GM19025 (cell line): ENCODE measurements at regions not wholly inside any gene's neighbourhood (a gene's known extent, or its start where the extent isn't known, plus 50 kb on each side); places are given as distances from the start of the nearest gene placed in this dataset.
"Not testable (repeated sequence)": the region's sequence is repeated elsewhere in the genome, so short reads cannot be mapped to it uniquely, and the experiment has no call there.

Experiments used
- ATAC-seq: cut with Tn5 transposase; IDR thresholded peaks from one replicate; pipeline ENCODE4 v1.9.1; 2021; ENCODE audit warnings: mild to moderate bottlenecking, low read depth, moderate library complexity; ENCODE audit not compliant: unreplicated experiment

DNA sequence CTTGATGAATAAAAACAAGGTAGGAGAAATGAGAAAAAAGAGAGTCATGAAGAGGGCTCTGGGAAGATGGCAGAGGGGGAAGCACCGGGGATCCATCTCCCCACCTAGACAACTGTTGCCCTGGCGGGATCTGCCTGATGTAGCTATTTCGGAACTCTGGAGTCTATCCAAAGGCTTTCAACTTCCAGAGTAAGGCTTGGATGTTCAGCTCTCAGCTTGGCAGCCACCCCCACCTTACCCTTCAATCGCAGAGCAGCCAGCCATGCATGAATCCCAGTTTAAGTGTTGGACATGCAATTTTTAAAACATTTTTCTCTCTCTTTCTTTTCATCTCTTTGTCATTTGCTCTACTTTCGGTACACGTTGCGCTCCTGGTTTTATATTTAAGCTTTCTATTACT lies 275.9 kb upstream of the EXOC2 start:
- ATAC-seq: no peak

DNA sequence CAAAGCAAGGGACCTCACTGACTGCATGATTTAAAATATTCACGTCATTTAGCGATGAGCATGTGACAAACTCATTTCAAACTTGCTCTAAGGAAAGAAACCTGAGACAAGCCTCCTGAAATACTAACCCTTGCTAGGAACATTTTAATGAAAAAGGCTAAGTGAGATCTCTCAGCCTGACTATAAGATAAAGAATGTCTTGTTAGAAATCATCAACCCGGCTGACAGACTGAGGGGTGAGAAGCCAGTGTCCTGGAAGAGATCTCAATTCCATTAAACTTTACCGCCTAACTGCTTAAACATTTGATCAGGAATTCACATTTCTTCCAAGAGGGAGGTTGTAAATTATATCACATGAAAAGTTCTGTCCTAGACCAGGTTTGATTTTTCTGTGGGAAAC lies 274.8 kb upstream of the EXOC2 start:
- ATAC-seq: no peak

DNA sequence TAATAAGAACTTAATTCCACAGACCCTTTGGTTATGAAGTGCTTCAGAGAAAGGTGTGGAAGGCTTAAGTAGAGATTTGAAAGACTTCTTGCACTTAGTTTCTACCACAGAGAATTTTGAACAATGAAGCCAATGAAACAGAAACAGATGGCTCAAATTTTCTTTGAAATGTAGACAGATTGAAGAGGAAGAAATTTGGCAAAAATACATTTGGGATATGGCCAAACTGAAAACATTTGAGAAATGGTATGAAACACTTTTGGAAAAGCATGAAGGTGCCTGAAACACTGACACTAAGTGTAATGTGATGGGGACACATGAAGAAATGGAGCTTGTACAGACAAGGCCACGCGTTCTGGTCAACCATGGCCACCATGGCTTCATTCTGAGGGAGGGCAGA lies 272.4 kb upstream of the EXOC2 start:
- ATAC-seq: no peak

DNA sequence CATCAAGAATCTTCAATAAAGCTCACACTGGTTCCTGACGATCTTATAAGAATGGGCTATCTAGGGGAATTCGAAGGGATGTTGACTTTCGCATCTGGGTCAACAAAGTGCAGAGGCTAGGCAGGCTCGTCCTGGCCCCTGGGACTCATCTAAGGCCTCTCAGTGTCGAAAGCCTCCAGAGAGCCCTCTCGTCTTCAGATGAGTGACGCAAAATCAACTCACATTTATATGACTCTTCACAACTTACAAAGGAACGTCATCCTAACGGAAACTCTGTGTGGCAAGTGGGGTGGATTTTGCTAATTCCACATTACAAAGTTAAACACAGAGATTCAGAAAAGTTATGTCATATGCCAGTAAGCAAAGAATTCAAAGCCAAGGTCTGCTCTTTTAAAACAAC lies 270.5 kb upstream of the EXOC2 start:
- ATAC-seq: no peak

DNA sequence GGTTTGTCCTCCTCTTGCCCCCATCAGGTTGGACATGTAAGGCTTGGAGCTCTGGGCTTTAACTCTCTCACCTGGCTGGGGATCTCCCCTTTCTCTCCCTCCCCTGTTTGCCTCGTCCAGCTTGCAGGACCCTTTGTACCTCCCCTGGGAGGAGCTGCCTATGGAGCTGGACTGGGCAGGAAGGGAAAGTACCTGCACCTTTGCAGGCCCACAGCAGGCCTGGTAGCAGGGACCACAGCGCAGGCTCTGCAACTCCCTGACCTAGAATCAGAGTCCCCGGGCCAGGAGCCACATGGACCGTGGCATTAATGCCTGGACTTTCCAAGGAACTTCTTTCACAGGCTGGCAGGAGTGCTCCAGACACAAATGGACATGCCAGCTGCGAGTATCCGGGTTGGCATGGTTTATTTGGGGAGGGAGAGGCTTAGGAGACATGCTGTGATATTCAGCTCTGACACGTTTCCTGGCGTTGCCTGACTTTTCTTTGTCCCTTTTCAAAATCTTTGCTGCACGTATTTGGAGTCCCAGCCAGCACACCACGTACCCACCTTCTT lies 268.5 kb upstream of the EXOC2 start:
- no peak for ATAC-seq

DNA sequence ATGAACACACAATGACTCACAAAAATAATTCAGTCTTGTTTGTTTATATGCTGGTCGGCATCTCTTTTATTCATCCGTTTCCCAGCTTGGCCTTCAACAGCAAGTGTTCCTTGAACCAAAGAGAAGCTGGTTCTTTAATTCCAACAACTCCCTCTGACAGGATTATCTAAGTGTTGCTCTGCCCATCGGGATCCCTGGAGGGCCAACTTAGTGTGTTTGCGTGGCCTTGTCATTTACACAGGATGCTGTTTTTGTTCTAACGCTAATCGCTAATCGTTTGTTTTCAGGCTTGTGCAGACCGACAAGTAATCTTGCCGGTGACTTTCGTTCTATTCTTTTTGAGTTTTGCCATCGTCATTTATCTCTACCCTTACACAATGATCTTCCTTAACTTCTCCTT lies 267.4 kb upstream of the EXOC2 start:
- no peak for ATAC-seq

DNA sequence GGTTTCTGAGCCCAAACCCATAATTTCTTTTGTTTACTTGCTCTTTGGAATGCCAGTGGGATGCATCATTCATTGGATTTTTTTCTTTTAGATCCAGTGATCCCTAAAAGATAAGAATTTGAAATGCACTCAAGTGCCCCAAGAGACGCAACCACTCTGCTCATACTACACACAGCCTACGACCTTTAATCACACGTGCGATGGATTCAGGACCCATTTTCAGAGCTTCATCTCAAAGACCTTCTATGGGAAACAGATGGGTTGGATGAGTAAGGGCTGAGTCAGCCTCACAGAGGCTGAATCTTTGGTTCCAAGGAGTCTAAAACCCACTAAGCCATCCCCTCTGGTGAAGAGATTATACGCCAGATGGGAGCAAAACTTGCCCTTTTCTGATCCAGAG lies 265.5 kb upstream of the EXOC2 start:
- no peak for ATAC-seq

DNA sequence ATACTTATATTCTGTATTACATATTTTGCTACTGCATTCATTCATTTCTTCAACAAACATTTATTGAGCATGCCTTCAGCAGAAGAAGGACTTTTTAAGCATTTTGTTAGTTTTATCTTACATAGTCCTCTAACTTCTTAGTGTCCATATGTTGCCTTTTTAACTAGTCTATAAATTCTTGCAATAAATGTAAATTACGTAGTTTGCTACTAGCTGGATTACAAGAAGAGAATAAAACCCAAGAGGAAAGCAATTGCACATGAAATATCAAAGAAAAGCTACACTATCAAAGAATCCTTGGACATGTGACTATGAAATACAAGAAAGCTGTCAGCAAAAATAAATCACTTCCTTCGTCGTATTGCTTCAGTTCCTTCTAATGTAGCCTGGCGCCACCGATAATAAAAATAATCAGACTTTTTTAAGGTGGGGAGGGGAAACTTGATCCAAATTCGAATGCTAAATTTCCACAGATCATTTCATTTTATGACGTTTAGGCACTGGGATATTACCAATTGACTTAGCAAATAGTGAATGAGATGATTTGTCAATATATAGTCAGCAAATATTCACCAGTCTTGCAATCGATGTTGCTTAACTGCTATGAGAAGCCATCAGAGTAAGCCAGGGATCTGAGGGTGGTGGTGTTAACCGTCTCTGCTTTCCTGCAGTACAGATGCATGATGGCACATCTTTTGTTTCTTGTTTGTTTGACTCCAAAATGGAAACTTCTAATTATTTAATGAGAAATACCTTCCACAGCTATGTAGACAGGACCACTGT lies 258.7 kb upstream of the EXOC2 start:
- no peak for ATAC-seq

DNA sequence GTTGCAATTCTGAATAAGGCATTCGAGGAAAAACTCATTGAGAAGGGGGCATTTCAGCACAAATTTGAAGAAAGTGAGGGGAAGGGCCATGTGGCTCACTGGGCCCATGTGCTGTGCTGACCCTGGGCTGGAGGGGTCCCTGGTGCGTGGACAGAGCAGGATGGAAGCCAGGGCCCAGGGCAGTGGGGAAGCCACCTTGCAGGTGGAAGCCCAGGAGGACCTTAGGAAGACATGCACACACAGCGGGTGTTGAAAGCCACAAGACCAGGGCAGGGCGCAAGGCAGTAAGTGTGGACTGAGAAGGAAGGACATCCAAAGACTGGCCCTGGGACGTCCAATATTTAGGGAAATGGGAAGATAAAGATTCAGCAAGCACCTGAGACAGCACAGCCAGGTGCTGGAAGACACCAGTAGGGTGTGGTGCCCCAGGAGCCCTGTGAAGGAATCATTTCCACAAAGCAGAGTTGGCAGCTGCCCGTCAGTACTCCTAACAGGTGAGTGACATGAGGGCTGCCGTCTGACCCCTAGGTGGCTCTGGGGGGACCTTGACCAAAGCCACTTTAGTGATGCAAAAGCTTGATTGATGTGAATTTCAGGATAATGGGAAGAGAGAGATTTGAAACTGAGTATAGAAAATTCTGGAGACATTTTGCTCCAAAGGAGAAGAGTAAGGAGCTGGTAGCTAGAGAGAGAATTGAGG lies 254.4 kb upstream of the EXOC2 start:
- ATAC-seq: no peak

DNA sequence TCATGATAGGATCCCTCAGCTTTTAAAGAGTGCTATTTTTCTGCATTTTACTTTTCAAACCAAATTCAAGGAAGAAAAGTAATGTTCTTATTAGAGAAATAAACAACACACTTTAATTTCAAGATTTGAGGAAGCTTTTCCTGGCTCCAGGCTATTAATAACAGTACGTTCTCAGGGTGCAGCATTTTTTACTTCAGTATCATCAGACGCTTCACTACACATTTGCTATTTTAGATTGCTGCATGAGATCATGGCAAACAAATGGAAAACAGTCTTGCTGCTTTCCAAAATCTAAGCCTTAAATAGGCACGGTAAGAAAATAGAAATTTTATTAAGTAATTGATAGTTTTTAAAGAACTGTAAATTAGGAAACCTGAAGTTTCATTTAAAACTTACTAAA lies 253.6 kb upstream of the EXOC2 start:
- no peak for ATAC-seq

DNA sequence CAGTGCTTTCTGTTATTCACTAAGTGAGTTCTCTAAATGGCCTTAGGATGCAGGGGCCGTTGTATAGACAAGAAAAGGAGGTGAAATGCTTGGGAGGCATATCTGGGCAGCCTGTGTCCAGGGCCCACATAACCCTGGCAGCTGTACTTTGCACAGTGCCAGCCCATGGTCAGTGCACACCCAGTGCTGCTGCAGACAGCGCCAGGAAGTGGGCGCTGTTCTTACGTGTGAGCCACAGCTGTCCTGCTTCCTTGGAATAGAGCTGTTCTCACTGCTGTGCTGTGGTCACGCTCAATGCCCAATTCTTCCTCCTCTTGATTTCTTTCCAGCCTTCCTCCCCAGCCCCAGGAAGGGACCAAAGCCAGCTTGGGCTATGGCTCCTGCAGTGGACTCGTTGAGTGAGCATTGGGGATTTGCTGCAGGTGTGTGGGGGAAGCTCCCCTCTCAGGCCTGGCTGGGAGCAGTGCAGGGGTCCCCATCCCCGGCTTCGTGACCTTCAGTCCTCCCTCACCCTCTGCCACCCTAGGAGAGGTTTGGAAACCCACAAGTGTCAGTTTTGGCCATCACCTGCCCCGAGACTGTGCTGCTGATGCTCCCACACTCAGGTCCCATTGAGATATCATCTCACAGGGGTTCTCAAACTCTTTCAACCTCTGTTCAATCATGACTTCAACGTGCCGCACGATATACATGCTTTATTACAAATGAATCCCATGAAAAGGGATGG lies 246.8 kb upstream of the EXOC2 start:
- ATAC-seq: no peak

DNA sequence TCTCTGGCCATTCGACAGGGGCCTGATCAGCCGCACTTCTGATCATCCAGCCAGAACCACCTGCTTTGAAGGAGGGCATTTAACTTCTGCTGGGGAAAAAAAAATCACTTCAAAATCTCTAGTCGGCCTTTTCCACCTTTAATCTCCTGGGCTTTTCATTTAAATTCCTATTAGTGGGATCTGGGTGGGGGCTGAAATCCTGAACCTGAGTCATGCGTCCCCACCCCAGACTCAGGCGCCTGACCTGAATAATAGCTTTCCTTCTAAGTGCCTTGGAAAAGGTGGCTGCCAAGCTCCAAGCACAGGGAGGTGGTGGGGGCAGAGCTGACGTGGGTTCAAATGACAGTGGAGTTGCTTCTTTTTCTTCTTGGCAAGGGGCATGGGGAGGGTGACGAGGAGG lies 246.0 kb upstream of the EXOC2 start:
- no peak for ATAC-seq

DNA sequence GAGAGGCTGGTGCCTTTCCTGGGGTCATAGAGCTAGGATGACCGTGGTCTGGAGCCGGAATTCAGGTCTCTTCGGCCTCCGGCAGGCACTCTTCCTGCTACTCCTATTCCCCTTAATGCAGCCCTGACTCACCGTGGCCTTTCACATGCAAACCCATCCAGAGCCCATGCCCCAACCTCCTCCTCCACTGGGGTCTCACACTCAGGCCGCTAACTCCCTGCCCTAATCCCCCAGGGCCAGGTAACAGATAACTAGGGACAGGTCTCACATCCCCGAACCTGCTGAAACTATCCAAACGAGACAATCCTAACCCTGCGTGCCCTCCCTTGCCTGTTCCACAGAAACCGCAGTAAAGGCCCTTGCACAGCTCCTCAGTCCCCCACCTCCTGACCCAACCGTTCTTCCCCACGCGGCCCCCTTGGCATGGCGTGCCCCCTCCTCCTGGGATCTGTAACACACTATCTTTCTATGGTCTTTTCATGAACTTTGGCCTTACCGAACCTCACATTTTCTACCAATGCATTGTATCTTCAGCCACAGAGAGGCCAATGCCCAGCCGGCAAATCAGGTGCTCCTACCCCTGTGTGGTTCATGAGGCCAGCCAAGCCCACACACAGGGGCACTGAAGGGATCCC lies 245.4 kb upstream of the EXOC2 start:
- no peak for ATAC-seq

DNA sequence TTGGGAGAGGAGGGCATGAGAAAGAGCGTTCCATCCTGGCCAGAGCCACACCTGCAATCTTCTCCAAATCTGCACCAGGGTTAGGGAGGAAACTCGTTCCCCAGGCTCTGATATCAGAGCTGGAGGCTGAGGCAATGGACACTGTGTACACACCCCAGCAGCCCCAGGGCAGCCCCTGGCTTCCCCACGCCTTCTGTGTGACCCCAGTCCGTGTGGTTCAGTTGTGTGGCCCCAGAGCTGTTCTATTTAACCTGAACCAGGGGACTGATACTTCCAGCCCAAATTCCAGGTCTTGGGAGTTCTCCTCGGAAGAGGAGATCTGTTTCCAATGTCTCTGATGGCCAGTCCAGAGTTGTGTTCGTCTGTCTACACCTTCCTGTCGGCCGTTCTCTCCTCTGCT lies 242.6 kb upstream of the EXOC2 start:
- ATAC-seq: no peak

DNA sequence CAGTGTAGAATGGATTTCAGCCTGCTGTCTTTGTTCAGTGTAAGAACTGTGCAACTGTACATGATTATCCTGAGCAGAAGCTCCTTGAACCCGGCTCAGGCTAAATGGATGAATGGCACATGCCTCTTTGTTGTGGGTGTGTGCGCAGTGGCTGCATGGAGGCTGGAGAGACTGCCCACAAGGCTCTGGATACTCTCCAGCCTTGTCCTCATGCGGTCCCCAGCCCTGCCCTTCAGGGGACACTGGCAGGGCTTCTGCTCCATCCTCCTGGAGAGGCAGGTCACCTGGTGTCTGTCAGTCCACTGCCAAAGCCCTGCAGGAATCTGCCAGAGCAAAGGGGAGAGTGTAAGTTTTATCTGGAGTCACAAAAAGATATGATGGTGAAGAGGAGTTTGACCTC lies 241.7 kb upstream of the EXOC2 start:
- no peak for ATAC-seq

DNA sequence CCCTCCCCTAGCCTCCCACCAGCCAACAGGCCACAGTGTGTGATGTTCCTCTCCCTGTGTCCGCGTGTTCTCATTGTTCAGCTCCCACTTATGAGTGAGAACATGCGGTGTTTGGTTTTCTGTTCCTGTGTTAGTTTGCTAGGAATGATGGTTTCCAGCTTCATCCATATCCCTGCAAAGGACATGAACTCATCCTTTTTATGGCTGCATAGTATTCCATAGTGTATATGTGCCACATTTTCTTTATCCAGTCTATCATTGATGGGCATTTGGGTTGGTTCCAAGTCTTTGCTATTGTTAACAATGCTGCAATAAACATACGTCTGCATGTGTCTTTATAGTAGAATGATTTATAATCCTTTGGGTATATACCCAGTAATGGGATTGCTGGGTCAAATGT lies 239.0 kb upstream of the EXOC2 start:
- ATAC-seq: not testable (repeated sequence)

DNA sequence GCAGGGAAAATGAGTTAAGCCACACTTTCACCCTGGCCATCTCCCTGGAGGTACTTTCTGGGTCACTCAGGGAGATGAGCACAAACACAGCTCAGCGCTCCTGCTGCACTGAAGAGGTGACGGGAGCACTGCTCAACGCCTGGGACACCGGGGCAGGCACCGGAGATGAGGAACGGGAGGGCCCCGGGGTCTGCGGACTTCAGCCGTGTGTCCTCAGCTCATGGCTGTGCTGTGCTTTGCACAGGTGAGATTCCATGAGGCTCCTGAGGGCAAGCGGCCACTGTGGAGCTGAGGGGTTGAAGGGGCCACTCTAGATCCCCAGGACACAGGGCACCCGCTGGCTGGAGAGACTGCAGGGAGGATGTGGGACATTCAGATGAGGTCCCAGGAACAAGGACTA lies 234.2 kb upstream of the EXOC2 start:
- no peak for ATAC-seq

DNA sequence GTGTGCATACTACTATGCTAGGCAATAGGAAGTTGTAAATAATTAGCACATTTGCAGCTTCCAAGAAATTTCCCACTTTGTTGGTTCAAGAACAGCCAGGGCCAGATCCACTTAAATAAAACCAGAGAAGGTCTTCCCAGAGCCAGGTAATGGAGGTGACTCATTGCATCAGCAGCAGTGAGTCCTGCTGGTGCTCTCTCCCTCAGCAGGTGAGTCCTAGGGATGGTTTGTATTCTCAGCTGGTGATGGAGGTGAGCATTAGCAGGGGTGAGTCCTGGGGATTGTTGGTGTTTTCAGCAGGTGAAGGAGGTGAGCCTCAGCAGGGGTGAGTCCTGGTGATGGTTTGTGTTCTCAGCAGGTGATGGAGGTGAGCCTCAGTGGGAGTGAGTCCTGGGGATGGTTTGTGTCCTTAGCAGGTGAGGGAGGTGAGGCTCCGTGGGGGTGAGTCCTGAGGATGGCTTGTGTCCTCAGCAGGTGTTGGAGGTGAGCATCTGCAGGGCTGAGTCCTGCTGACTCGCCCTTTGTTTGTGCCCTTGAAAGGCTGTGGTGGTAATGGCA lies 232.8 kb upstream of the EXOC2 start:
- ATAC-seq: no peak

DNA sequence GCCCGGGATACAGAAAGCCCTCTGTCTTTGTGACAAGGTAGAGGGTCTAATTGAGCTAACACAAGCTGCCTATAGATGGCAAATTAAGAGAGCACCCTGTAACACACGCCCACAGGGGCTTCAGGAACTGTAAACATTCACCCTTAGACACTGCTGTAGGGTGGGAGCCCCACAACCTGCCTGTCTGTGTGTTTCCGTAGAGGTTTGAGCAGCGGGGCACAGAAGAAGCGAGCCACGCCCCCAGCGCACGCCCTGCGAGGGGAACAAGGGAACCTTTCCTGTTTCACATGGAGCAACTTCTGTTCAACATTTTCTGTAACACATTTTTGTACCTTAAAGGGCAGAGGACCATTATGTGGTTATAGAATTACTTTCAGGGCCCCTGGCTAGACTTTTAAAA lies 231.7 kb upstream of the EXOC2 start:
- no peak for ATAC-seq

DNA sequence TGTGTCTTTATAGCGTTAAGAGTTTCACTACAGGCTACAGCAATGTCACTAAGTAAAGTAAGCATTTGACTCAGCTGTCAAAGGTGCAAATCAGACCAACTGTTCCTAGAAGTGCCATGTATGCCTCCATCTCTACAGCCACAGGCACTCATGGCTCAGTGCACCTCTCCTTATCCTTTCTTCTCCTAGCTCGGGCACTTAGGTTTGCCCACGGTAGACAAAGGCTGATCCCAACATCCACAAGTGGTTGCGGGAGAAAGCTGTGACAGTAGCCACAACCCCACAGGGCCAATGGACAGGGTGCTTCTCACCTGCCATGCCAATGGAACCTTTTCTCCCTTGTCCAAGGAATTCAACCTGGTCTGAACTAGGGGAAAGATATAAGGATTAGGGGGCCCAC lies 228.5 kb upstream of the EXOC2 start:
- no peak for ATAC-seq

DNA sequence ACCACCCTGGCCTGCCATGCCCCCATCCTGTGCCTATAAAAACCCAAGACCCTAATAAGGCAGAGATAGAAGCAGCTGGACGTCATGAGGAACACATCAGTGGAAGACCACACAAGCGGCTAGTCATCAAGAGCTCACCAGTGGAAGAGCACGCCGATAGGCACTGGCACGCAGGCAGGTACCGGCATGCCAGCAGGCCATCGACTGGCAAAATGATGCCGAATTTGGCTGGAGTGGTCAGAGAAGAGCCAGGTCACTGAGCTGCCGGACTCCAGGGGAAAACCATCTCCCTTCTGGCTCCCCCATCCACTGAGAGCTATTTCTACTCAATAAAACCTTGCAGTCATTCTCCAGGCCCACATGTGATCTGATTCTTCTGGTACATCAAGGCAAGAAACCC lies 227.6 kb upstream of the EXOC2 start:
- no peak for ATAC-seq
